Activated B cell treated with CpG ODN at 0.5 μM for 24 hours (primary cell): ENCODE measurements at regions not wholly inside any gene's neighbourhood (a gene's known extent, or its start where the extent isn't known, plus 50 kb on each side); places are given as distances from the start of the nearest gene placed in this dataset.

ENCODE experiments used
- ATAC-seq: fragments of 200-7000 bp; cut with Tn5 transposase; one replicate; pipeline ENCODE4 v1.10.0; 2021; ENCODE audit warnings: low read depth, mild to moderate bottlenecking, moderate library complexity
- CTCF ChIA-PET: fragments of 350-600 bp; sonication (Branson Sonifier 250); formaldehyde crosslinking; loops from one replicate; lab custom pipeline; 2021; ENCODE audit warnings: antibody characterized with exemption; lab: Charles Lee
- POLR2A ChIA-PET: fragments of 350-600 bp; sonication (Branson Sonifier 250); formaldehyde crosslinking; loops from one replicate; lab custom pipeline; 2021; ENCODE audit warnings: antibody characterized with exemption; lab: Charles Lee
- DNase-seq: peaks from one replicate; pipeline ENCODE4 v3.0.0; 2022
- H3K27ac Mint-ChIP-seq: one replicate; pipeline ENCODE4 v1.8.0; 2020; ENCODE audit warnings: mixed read lengths
- H3K27me3 Mint-ChIP-seq: one replicate; pipeline ENCODE4 v1.8.0; 2021; ENCODE audit warnings: mixed read lengths
- H3K36me3 Mint-ChIP-seq: one replicate; pipeline ENCODE4 v1.8.0; 2021; ENCODE audit warnings: low read depth, mixed read lengths
- H3K4me1 Mint-ChIP-seq: one replicate; pipeline ENCODE4 v1.8.0; 2021; ENCODE audit warnings: mixed read lengths
- H3K4me3 Mint-ChIP-seq: one replicate; pipeline ENCODE4 v1.8.0; 2020; ENCODE audit warnings: mild to moderate bottlenecking, mixed read lengths
- H3K9me3 Mint-ChIP-seq: one replicate; pipeline ENCODE4 v1.8.0; 2020; ENCODE audit warnings: mixed read lengths
- intact Hi-C: fragments of 100-400 bp; cut with micrococcal nuclease; formaldehyde crosslinking; loops from one replicate; pipeline ENCODE4 v1.15.1; 2024
- TF ChIP-seq, protein P1 (sequence below): fragments of 200-600 bp; IDR thresholded peaks from one replicate; pipeline ENCODE4 v1.8.0; 2022; ENCODE audit warnings: antibody characterized with exemption, mild to moderate bottlenecking

GRCh38 chr14:104387022-104388010, 192.2 kb upstream of the C14orf180 start:
- intact Hi-C loops: no loop called here
- Mint-ChIP-seq H3K36me3 (no peaks in the 10 kb centered on the region), H3K9me3 (no peaks in the 10 kb centered on the region), H3K4me3 (peak overlapping the region; percentile 41), H3K27ac (no peak overlapping the region), H3K4me1 (peaks cover 63% of the 10 kb centered on the region), H3K27me3 (no peaks in the 10 kb centered on the region)
- TF ChIP-seq, protein P1, sequence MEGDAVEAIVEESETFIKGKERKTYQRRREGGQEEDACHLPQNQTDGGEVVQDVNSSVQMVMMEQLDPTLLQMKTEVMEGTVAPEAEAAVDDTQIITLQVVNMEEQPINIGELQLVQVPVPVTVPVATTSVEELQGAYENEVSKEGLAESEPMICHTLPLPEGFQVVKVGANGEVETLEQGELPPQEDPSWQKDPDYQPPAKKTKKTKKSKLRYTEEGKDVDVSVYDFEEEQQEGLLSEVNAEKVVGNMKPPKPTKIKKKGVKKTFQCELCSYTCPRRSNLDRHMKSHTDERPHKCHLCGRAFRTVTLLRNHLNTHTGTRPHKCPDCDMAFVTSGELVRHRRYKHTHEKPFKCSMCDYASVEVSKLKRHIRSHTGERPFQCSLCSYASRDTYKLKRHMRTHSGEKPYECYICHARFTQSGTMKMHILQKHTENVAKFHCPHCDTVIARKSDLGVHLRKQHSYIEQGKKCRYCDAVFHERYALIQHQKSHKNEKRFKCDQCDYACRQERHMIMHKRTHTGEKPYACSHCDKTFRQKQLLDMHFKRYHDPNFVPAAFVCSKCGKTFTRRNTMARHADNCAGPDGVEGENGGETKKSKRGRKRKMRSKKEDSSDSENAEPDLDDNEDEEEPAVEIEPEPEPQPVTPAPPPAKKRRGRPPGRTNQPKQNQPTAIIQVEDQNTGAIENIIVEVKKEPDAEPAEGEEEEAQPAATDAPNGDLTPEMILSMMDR: no peak
- POLR2A ChIA-PET: no interaction called here
- ATAC-seq (peak; percentile 66), DNase-seq (no peak)
- CTCF ChIA-PET: no interaction called here

DNA sequence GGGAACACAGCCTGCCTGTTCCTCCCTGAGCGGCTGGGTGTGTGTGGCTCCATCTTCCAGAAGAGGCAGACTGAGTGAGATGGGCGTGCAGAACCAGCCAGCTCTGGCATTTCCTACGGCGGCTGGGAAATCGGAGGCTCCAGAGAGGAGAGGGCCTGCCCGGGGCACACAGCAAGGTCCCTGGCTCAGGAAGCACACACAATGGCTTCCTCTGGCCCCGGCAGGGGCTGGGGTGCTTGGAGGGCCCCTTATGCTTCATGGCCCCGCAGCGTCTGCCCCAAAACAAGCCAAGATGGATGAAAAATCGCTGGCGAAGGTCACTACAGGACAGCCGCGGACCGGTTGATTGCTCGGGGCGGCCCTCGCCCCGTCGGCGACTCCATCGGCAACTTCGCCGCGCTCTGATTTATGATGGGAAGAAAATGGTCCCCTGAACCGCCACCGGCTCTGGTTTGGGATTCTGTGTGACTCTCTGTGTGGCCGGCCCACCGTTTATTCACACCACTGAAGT, 191.5 kb upstream of the C14orf180 start:
- no peaks in the 10 kb centered on the region for H3K36me3 Mint-ChIP-seq
- intact Hi-C loops: no loop called here
- no peaks in the 10 kb centered on the region for H3K27me3 Mint-ChIP-seq
- no peak overlapping the region for H3K27ac Mint-ChIP-seq
- H3K4me1 Mint-ChIP-seq: peaks cover 71% of the 10 kb centered on the region
- ChIA-PET CTCF (no interaction called here), POLR2A (no interaction called here)
- DNase-seq (no peak), ATAC-seq (no peak)
- TF ChIP-seq, protein P1: no peak
- no peaks in the 10 kb centered on the region for H3K9me3 Mint-ChIP-seq
- no peak overlapping the region for H3K4me3 Mint-ChIP-seq

DNA sequence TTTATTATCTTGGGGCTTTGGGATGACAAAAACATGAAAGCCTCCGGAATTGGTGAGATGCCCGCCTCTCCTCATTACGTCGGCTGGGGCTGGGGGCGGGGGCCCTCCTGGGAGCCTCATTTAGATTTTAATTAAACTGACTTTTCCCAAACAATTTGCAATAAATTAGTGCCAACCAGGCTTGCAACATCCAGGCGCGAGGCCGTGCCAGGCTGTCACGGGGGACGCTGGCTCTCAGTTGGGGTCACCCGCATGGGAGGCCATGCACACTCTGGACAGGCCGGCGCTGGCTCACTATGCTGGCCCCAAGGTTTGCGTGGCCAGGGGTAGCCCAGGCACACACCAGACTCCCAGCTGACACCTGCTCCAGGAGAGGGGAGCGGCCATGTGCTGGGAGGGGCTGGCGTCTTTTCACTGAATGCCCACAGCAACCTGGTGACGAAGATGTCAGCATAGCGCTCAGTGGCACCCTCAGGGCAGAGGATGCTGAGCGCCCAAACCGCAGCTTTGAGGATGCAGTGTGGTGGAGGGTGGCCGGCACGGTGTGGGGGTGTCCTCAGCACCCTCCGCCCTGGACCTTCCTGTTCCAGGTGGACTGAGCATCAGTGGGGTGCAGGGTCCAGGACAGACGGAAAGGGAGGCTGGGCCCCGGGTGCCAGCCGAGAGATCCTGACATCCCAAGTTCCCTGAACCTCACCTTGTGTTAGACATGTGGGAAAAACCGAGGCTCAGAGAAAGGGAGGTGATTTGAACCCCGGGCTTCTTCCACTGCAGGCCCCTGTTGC, 190.8 kb upstream of the C14orf180 start:
- CTCF ChIA-PET: no interaction called here
- DNase-seq (no peak), ATAC-seq (no peak)
- H3K9me3 Mint-ChIP-seq: no peaks in the 10 kb centered on the region
- POLR2A ChIA-PET: no interaction called here
- peaks cover 76% of the 10 kb centered on the region for H3K4me1 Mint-ChIP-seq
- TF ChIP-seq, protein P1: no peak
- intact Hi-C loops: no loop called here
- H3K27ac Mint-ChIP-seq: no peak overlapping the region
- no peaks in the 10 kb centered on the region for H3K27me3 Mint-ChIP-seq
- no peaks in the 10 kb centered on the region for H3K36me3 Mint-ChIP-seq
- no peak overlapping the region for H3K4me3 Mint-ChIP-seq

DNA sequence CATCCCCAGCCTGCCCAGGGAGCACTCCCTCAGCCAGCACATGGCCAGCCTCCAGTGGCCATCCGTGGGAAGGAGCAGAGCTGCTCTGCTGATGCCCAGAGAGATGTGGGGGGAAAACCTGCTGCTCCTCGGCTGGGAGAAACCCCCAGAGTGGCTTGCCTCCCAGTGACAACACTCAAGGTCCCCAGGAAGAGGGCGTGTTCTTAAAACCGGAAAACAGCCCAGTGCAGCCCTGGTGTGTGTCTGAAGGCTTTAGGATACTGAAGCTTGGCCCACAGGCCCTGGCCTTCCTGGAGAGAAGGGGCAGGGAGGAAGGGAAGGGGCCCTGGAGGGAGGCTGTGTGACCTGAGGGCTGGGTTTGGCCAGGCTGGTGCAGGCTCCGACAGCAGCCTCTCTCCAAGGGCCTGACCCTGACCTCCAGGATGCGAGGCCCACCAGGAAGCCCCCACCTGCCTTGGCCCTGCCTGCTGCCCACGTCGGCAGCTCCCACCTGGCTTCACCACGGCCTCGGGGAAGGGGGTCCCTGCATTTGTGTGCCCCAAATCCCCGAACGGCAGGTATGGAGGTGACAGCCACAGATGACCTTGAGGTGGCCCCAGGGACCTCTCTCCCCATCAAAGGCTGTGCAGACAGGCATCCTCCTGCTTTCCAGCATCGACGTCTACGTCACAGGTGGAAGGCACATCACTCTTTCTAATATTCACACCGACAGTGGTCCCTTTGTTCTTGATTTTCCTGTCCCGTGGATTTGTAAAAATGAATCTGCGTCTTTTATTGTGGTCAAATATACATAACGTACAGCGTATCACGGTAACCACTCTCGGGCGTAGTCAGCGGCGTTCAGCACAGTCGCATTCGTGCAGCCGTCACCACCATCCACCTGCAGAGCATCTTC, 190.0 kb upstream of the C14orf180 start:
- ATAC-seq (no peak), DNase-seq (no peak)
- H3K27me3 Mint-ChIP-seq: no peaks in the 10 kb centered on the region
- TF ChIP-seq, protein P1: no peak
- H3K4me1 Mint-ChIP-seq: peaks cover 82% of the 10 kb centered on the region
- no peaks in the 10 kb centered on the region for H3K9me3 Mint-ChIP-seq
- intact Hi-C loops: no loop called here
- ChIA-PET POLR2A (no interaction called here), CTCF (no interaction called here)
- H3K4me3 Mint-ChIP-seq: no peak overlapping the region
- no peak overlapping the region for H3K27ac Mint-ChIP-seq
- no peaks in the 10 kb centered on the region for H3K36me3 Mint-ChIP-seq
